Tibial artery (tissue), 4 donors: ENCODE measurements at regions not wholly inside any gene's neighbourhood (a gene's known extent, or its start where the extent isn't known, plus 50 kb on each side); places are given as distances from the start of the nearest gene placed in this dataset.

Experiments used
- DNase-seq, 2 donors: peaks; one replicate each; pipeline ENCODE4 v3.0.0-alpha.2; 2019
- H3K27ac ChIP-seq, 2 donors: fragments of 200-600 bp; sonication (generic) in 1 of 2; 1 replicate in 1 of 2; 2 replicates in 1 of 2; pipeline ENCODE4 v1.5.1; 2018 to 2019; ENCODE audit warnings: mild to moderate bottlenecking in 1 of 2
- H3K27me3 ChIP-seq, 2 donors: fragments of 200-600 bp; sonication (generic) in 1 of 2; one replicate each; pipeline versions ENCODE4 v1.5.1 to v1.6.0; 2016 to 2019
- H3K36me3 ChIP-seq, 3 donors: fragments of 200-600 bp; sonication (generic) in 2 of 3; one replicate each; pipeline ENCODE4 v1.5.1; 2016 to 2019; ENCODE audit warnings: mild to moderate bottlenecking in 2 of 3
- H3K4me1 ChIP-seq, 4 donors: fragments of 200-600 bp; sonication (generic) in 2 of 4; 1 replicate in 3 of 4; 2 replicates in 1 of 4; pipeline ENCODE4 v1.5.1; 2016 to 2019
- H3K4me3 ChIP-seq, 2 donors: fragments of 200-600 bp; sonication (generic) in 1 of 2; 1 replicate in 1 of 2; 2 replicates in 1 of 2; pipeline ENCODE4 v1.5.1; 2018 to 2019; ENCODE audit warnings: mild to moderate bottlenecking in 2 of 2
- H3K9me3 ChIP-seq, 3 donors: fragments of 200-600 bp; sonication (generic) in 1 of 3; one replicate each; pipeline ENCODE4 v1.5.1; 2016 to 2019
- CTCF ChIP-seq, 2 experiments: fragments of 200-600 bp in 1 of 2; fragments of 450-650 bp in 1 of 2; IDR thresholded peaks; one replicate each; pipeline ENCODE4 v1.5.1; 2017 to 2019; ENCODE audit warnings: antibody characterized with exemption in 2 of 2, mild to moderate bottlenecking in 1 of 2, moderate library complexity in 1 of 2
- intact Hi-C: fragments of 100-400 bp; cut with DNase I; formaldehyde crosslinking; loops from one replicate; pipeline ENCODE4 v1.15.0; 2023; ENCODE audit warnings: low total_unique reads

- DNase-seq = no peak
Measured at GRCh38 chr14:51527073-51527472, 124.6 kb upstream of the FRMD6 start.

GRCh38 chr14:51529736-51530135 is 122.0 kb upstream of the FRMD6 start:
- no peak for TF ChIP-seq CTCF (IDR thresholded peaks at IDR 0.05)
- Histone ChIP-seq H3K4me3 (no peak overlapping the region), H3K27ac (no peak overlapping the region), H3K27me3 (no peaks in the 10 kb centered on the region), H3K9me3 (no peaks in the 10 kb centered on the region), H3K36me3 (no peaks in the 10 kb centered on the region), H3K4me1 (no peaks in the 10 kb centered on the region)
- DNase-seq = no peak
- intact Hi-C loops = no loop called here

More at GRCh38 chr14:51527073-51527472, 124.6 kb upstream of the FRMD6 start:
- Histone ChIP-seq H3K4me3 (no peak overlapping the region), H3K27me3 (no peaks in the 10 kb centered on the region), H3K36me3 (no peaks in the 10 kb centered on the region), H3K27ac (no peak overlapping the region), H3K4me1 (no peaks in the 10 kb centered on the region), H3K9me3 (no peaks in the 10 kb centered on the region)
- no peak for TF ChIP-seq CTCF (IDR thresholded peaks at IDR 0.05)
- intact Hi-C loops = no loop called here

- H3K9me3 ChIP-seq = no peaks in the 10 kb centered on the region
- no peaks in the 10 kb centered on the region for H3K27me3 ChIP-seq
- H3K4me1 ChIP-seq = no peaks in the 10 kb centered on the region
- intact Hi-C loops = no loop called here
- no peak for TF ChIP-seq CTCF (IDR thresholded peaks at IDR 0.05)
- no peaks in the 10 kb centered on the region for H3K36me3 ChIP-seq
- no peak overlapping the region for H3K27ac ChIP-seq
- H3K4me3 ChIP-seq = no peak overlapping the region
- no peak for DNase-seq
Measured at GRCh38 chr14:51533160-51533559, 118.5 kb upstream of the FRMD6 start.

GRCh38 chr14:51533872-51534553 is 117.7 kb upstream of the FRMD6 start:
- H3K4me1 ChIP-seq = no peaks in the 10 kb centered on the region
- DNase-seq = no peak
- intact Hi-C loops = no loop called here
- H3K36me3 ChIP-seq = no peaks in the 10 kb centered on the region
- TF ChIP-seq CTCF (IDR thresholded peaks at IDR 0.05) = no peak
- no peak overlapping the region for H3K4me3 ChIP-seq
- no peaks in the 10 kb centered on the region for H3K9me3 ChIP-seq
- H3K27me3 ChIP-seq = no peaks in the 10 kb centered on the region
- H3K27ac ChIP-seq = no peak overlapping the region

- Histone ChIP-seq H3K4me3 (no peak overlapping the region), H3K27me3 (no peaks in the 10 kb centered on the region), H3K36me3 (no peaks in the 10 kb centered on the region), H3K9me3 (no peaks in the 10 kb centered on the region), H3K4me1 (peaks cover 0 to 4% (median 4%) of the 10 kb centered on the region in 4 donors), H3K27ac (no peak overlapping the region)
- intact Hi-C loops = no loop called here
- no peak for TF ChIP-seq CTCF (IDR thresholded peaks at IDR 0.05)
- DNase-seq = no peak
Measured at GRCh38 chr14:51534610-51535011, 117.1 kb upstream of the FRMD6 start.
